WTC11 (cell line): ENCODE measurements at regions not wholly inside any gene's neighbourhood (a gene's known extent, or its start where the extent isn't known, plus 50 kb on each side); places are given as distances from the start of the nearest gene placed in this dataset.

Experiments used
- FOXK1 ChIP-seq: sonication (generic); formaldehyde crosslinking; IDR thresholded peaks from 2 replicates; pipeline ENCODE4 v1.8.0; 2022; ENCODE audit warnings: mild to moderate bottlenecking, moderate library complexity, missing genetic modification reagents
- IRF2 ChIP-seq: sonication (generic); formaldehyde crosslinking; IDR thresholded peaks from 2 replicates; pipeline ENCODE4 v1.8.0; 2022; ENCODE audit warnings: low read depth, missing genetic modification reagents, borderline replicate concordance
- ZBTB21 ChIP-seq: sonication (generic); formaldehyde crosslinking; IDR thresholded peaks from 2 replicates; pipeline ENCODE4 v1.8.1; 2023; ENCODE audit warnings: mild to moderate bottlenecking, missing genetic modification reagents, borderline replicate concordance
- TF ChIP-seq, protein P1 (sequence below): fragments of 200-600 bp; IDR thresholded peaks from 2 replicates; pipeline ENCODE4 v1.8.0; 2022; ENCODE audit warnings: antibody characterized with exemption
- TF ChIP-seq, protein P2 (sequence below): sonication (generic); formaldehyde crosslinking; IDR thresholded peaks from 2 replicates; pipeline ENCODE4 v1.8.1; 2022; ENCODE audit warnings: low read depth, missing genetic modification reagents, borderline replicate concordance
- TF ChIP-seq, protein P3 (sequence below): sonication (generic); formaldehyde crosslinking; IDR thresholded peaks from 2 replicates; pipeline ENCODE4 v1.8.0; 2022; ENCODE audit warnings: missing genetic modification reagents

- TF ChIP-seq, protein P1, sequence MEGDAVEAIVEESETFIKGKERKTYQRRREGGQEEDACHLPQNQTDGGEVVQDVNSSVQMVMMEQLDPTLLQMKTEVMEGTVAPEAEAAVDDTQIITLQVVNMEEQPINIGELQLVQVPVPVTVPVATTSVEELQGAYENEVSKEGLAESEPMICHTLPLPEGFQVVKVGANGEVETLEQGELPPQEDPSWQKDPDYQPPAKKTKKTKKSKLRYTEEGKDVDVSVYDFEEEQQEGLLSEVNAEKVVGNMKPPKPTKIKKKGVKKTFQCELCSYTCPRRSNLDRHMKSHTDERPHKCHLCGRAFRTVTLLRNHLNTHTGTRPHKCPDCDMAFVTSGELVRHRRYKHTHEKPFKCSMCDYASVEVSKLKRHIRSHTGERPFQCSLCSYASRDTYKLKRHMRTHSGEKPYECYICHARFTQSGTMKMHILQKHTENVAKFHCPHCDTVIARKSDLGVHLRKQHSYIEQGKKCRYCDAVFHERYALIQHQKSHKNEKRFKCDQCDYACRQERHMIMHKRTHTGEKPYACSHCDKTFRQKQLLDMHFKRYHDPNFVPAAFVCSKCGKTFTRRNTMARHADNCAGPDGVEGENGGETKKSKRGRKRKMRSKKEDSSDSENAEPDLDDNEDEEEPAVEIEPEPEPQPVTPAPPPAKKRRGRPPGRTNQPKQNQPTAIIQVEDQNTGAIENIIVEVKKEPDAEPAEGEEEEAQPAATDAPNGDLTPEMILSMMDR, result no peak
- TF ChIP-seq FOXK1 (CRISPR knock-in tag) (no peak), ZBTB21 (no peak), IRF2 (CRISPR knock-in tag) (no peak)
- TF ChIP-seq, protein P2, sequence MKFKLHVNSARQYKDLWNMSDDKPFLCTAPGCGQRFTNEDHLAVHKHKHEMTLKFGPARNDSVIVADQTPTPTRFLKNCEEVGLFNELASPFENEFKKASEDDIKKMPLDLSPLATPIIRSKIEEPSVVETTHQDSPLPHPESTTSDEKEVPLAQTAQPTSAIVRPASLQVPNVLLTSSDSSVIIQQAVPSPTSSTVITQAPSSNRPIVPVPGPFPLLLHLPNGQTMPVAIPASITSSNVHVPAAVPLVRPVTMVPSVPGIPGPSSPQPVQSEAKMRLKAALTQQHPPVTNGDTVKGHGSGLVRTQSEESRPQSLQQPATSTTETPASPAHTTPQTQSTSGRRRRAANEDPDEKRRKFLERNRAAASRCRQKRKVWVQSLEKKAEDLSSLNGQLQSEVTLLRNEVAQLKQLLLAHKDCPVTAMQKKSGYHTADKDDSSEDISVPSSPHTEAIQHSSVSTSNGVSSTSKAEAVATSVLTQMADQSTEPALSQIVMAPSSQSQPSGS, result no peak
- TF ChIP-seq, protein P3, sequence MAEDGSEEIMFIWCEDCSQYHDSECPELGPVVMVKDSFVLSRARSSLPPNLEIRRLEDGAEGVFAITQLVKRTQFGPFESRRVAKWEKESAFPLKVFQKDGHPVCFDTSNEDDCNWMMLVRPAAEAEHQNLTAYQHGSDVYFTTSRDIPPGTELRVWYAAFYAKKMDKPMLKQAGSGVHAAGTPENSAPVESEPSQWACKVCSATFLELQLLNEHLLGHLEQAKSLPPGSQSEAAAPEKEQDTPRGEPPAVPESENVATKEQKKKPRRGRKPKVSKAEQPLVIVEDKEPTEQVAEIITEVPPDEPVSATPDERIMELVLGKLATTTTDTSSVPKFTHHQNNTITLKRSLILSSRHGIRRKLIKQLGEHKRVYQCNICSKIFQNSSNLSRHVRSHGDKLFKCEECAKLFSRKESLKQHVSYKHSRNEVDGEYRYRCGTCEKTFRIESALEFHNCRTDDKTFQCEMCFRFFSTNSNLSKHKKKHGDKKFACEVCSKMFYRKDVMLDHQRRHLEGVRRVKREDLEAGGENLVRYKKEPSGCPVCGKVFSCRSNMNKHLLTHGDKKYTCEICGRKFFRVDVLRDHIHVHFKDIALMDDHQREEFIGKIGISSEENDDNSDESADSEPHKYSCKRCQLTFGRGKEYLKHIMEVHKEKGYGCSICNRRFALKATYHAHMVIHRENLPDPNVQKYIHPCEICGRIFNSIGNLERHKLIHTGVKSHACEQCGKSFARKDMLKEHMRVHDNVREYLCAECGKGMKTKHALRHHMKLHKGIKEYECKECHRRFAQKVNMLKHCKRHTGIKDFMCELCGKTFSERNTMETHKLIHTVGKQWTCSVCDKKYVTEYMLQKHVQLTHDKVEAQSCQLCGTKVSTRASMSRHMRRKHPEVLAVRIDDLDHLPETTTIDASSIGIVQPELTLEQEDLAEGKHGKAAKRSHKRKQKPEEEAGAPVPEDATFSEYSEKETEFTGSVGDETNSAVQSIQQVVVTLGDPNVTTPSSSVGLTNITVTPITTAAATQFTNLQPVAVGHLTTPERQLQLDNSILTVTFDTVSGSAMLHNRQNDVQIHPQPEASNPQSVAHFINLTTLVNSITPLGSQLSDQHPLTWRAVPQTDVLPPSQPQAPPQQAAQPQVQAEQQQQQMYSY, result no peak
Observed at GRCh38 chr10:24054421-24054820, 154.5 kb upstream of the KIAA1217 start.
